RCC 7860 (cell line): ENCODE measurements at regions not wholly inside any gene's neighbourhood (a gene's known extent, or its start where the extent isn't known, plus 50 kb on each side); places are given as distances from the start of the nearest gene placed in this dataset.

Experiments
- DNase-seq: peaks from one replicate; pipeline ENCODE4 v3.0.0-alpha.2; 2015; ENCODE audit warnings: low spot score
- FAIRE-seq: peaks from 2 replicates; lab custom pipeline; 2012; peaks lifted over from hg19 to GRCh38; lab: Jason Lieb, UNC

GRCh38 chr10:20726381-20726780, 170.7 kb downstream of the NEBL start:
- DNase-seq = no peak
- FAIRE-seq = no peak

- FAIRE-seq = no peak
- no peak for DNase-seq
These were observed 182.1 kb downstream of the NEBL start for GRCh38 chr10:20714979-20715378.

DNA sequence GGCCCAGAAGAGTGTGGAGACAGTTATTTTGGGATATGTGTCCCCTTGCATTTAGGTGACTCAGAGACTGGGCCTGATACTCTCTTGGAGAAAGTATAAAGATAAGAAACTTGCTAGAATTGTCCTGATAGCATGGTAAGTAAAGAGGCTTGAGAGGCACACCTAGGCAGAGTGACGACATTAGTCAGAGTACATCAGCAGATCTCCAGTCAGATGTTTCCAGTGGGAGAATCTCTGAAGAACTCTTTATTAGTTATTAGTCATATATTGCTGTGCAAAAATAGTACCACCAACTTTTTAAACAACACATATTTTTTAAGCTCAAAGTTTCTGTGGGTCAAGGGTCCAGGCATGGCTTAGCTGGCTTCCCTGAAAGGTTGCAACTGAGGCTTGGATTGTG, 182.6 kb downstream of the NEBL start:
- FAIRE-seq (no peak), DNase-seq (no peak)

- FAIRE-seq (no peak), DNase-seq (no peak)
These were observed 183.7 kb downstream of the NEBL start for GRCh38 chr10:20713420-20713819.

DNA sequence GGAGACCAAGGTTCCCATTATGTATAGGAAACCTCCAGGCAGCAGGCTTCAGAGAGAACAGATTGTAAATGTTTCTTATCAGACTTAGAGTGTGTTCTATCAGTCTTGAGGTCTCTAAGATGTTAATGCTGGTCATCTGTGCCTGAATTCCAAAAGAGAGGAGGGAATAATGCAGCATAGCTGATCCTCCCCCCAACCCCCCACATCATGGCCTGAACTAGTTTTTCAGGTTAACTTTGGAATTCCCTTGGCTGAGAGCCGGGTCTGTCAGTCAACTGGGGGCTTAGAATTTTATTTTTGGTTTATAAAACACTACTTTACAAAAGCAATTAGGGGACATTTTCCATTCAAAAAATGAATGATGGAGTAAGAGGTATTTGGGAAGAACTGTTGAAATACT, 184.3 kb downstream of the NEBL start:
- no peak for FAIRE-seq

DNA sequence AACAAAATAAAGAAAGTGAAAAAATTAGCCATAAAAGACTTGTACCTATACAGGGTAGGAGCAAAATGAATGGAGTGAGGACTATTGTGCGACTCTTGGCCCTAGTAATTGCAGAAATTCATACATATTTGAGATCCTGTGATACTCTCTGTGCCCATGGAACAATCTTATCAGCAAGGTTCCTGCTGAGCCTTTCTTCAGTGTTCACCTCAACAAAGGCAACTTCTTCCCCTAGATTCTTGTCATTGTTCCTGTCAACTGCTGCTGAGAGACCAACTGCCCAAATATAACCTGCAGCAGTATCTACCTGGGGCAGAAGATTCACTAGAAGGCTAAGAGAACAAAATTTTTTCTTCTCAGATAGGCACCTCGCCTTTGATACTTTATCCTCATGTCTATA, 187.4 kb downstream of the NEBL start:
- FAIRE-seq (no peak), DNase-seq (no peak)

More for the DNA sequence above, 184.3 kb downstream of the NEBL start:
- no peak for DNase-seq

DNA sequence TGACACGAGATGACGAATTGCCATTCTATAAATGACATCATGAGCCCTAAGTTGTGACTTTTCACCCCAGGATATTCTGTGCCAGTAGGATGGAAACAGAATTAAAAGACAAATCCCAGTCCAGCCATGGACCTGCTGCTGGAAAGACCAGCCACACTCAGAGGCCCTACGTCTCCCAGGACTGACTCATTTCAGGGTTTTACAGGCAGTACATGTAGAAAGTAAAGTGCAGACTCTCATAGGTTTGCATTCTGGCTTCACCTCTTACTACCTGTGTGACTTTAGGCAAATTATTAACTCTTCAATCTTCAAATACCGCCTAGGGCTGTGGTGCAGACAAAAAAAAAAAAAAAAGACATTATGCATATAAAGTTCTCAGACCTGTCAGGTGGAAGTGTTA, 188.8 kb downstream of the NEBL start:
- FAIRE-seq = no peak
- no peak for DNase-seq

DNA sequence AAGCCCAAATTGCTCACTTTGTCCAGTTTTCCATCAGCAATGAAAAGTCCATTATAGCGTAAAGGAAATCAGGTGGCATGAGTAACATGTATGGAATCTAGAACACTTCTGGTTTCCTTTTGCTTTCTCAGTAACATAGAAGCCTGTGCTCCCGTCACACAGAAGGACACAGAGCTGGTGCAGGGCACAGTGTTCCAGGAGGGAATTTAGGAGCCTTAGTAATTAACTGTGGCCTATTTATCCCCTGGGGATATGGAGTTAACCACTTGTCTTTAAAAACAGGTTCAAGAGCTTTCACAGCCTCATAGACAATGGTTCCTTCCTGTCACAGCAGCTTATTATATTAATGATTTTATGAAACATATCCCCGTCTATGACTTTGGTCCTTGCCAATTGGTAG, 189.9 kb downstream of the NEBL start:
- no peak for FAIRE-seq
- no peak for DNase-seq

DNA sequence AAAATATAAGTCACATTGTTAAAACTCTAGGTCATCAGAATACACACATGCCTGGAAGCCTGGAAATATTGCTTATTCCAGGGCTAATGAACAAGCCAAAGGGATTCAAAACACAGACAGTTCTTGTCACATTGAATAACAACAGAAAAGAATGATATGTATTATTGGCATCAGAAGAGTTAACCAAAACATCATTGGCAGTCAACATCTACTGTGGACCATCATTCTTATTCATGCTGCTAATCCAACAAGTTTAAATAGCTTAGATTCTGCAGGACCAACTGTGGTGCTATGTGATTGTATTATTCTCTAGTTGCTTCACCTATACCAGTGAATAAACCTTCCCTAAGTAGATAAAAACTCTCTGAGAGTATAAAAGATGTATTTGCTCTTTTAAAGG, 198.3 kb downstream of the NEBL start:
- FAIRE-seq (no peak), DNase-seq (no peak)

DNA sequence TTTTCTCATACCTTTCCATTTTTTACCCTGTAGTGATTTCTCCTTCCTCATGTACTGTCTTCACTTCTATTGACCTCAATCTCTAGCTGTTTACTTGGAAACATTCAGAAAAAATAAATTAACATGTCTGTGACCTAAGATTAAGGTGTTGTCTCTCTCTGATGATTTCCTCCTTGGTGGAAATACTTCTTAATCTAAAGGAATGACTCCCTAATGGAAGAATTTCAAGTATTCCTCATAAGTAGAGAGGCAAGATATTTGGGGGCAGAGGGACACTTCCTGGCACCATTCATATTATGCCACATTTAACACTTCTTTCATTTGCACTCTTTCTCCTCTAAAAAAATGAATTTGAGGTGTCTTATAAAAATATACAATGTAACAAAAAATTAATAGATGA, 202.8 kb downstream of the NEBL start:
- no peak for FAIRE-seq
- DNase-seq = no peak

DNA sequence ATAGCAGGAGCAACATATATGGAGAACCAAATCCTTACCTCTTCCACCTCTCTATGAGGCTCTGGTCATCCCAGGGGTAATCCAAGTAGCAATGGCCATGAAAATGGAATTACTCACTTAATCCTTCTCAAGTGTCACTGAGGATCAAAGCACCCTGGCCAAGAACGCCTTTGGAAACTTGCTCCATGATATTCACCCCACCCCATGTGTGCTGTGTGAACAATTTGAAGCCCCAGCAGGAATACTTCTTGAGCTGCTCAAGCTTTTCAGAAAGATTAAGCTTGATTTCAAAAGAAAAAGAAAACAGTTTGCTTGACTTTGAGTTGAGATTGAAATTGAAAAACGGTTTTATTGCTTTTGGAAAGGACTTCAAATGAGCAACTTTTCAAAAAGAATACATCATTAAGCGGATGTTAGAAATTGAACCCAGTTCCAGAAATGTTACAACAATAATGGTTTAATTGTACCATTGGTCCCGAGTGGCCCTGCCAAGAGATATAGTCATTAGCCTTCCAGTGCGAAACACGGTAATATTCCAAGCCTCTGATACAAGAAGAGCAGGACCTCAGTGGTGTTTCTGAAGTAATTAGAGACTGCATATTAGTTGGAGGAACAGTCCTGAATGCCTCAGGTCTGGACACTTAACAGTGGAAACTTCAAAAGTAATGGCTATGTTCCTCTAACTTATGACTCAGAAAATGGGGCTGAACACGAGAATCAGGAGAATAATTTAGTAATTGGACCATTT, 208.1 kb downstream of the NEBL start:
- FAIRE-seq (no peak), DNase-seq (no peak)

- FAIRE-seq = no peak
- no peak for DNase-seq
These were observed 211.0 kb downstream of the NEBL start for GRCh38 chr10:20686015-20686635.

- DNase-seq (no peak), FAIRE-seq (no peak)
These were observed 211.6 kb downstream of the NEBL start for GRCh38 chr10:20685462-20685861.

GRCh38 chr10:20683345-20683744, 213.8 kb downstream of the NEBL start:
- DNase-seq (no peak), FAIRE-seq (no peak)

DNA sequence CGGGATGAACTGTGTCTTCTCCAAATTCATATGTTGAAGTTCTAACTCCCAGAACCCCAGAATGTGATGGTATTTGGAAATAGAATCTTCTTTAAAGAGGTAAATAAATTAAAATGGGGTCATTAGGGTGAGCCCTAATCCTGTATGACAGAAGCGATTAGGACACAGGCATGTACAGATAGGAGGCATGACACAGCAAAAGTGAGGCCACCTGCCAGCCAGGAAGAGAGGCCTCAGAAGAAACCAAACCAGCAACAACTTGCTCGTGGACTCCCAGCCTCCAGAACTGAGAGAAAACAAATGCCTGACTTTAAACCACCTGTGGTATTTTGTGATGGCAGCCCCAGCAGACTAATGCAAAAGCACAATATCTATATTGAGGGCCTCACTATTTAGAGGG, 214.3 kb downstream of the NEBL start:
- DNase-seq (no peak), FAIRE-seq (no peak)

DNA sequence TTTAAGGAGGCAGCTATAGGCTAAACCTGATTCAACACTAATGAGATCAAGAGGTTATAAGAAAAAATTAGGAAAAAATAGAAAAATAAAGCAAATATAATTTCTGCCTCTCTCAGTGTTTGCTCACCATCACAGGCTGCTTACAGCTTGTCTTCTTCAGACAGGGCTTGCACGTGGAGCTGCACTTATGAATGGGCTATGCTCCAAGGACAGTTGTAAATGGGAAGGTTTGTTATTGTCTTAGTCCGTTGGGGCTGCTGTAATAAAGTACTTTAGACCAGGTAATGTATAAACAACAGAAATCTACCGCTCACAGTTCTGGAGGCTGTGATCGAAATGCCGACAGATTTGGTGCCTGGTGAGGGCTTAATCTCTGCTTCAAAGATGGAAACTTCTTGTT, 219.8 kb downstream of the NEBL start:
- DNase-seq = no peak
- FAIRE-seq = no peak

GRCh38 chr10:20674926-20675325, 222.2 kb downstream of the NEBL start:
- FAIRE-seq (no peak), DNase-seq (no peak)

GRCh38 chr10:20673175-20673574, 223.9 kb downstream of the NEBL start:
- no peak for DNase-seq
- FAIRE-seq = no peak

- DNase-seq = no peak
- no peak for FAIRE-seq
These were observed 224.4 kb downstream of the NEBL start for GRCh38 chr10:20672741-20673140.

- FAIRE-seq (no peak), DNase-seq (no peak)
These were observed 226.5 kb downstream of the NEBL start for GRCh38 chr10:20670579-20670978.

- no peak for FAIRE-seq
- no peak for DNase-seq
These were observed 228.1 kb downstream of the NEBL start for GRCh38 chr10:20668985-20669384.

DNA sequence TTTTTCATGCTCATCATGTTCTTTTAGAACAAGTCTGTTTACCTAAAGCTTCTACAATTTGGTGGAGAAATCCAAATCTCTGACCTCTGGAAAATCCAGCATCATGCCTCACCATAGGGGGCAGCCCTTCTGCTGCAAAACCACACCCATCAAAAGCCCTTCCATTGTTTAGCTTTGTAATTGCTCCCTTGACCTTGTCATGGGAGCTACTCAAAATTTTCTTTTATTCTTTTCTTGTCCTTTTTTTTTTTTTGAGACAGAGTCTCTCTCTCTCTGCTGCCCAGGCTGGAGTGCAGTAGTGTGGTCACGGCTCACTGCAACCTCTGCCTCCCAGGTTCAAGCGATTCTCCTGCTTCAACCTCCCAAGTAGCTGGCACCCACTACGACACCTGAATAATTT, 234.4 kb downstream of the NEBL start:
- FAIRE-seq = no peak
- no peak for DNase-seq

- FAIRE-seq (no peak), DNase-seq (no peak)
These were observed 237.9 kb downstream of the NEBL start for GRCh38 chr10:20659225-20659624.
